ENCODE measurements at regions not wholly inside any gene's neighbourhood (a gene's known extent, or its start where the extent isn't known, plus 50 kb on each side); places are given as distances from the start of the nearest gene placed in this dataset.
"Not testable (repeated sequence)": the region's sequence is repeated elsewhere in the genome, so short reads cannot be mapped to it uniquely, and the experiment has no call there.

- DNase-seq = no peak
Measured at GRCh38 chr5:152711801-152712388, 306.8 kb upstream of the NMUR2 start.

GRCh38 chr5:152717393-152717792, 312.3 kb upstream of the NMUR2 start:
- DNase-seq = no peak

GRCh38 chr5:152723482-152723881, 318.4 kb upstream of the NMUR2 start:
- DNase-seq = no peak

GRCh38 chr5:152730176-152730575, 325.1 kb upstream of the NMUR2 start:
- DNase-seq = no peak

GRCh38 chr5:152736906-152737305, 331.8 kb upstream of the NMUR2 start:
- DNase-seq = no peak

GRCh38 chr5:152739916-152740315, 334.8 kb upstream of the NMUR2 start:
- DNase-seq = no peak

GRCh38 chr5:152741126-152741525, 336.0 kb upstream of the NMUR2 start:
- DNase-seq = not testable (repeated sequence)

- not testable (repeated sequence) for DNase-seq
Measured at GRCh38 chr5:152787709-152788217, 382.7 kb upstream of the NMUR2 start.

- DNase-seq = no peak
Measured at GRCh38 chr5:152801886-152802285, 396.8 kb upstream of the NMUR2 start.

- no peak for DNase-seq
Measured at GRCh38 chr5:152804179-152804578, 399.1 kb upstream of the NMUR2 start.

- DNase-seq = no peak
Measured at GRCh38 chr5:152811988-152812387, 406.9 kb upstream of the NMUR2 start.

- no peak for DNase-seq
Measured at GRCh38 chr5:152813526-152813925, 408.4 kb upstream of the NMUR2 start.

- no peak for DNase-seq
Measured at GRCh38 chr5:152819891-152820290, 414.8 kb upstream of the NMUR2 start.

- no peak for DNase-seq
Measured at GRCh38 chr5:152824316-152824715, 419.2 kb upstream of the NMUR2 start.

- no peak for DNase-seq
Measured at GRCh38 chr5:152838241-152838786, 433.2 kb upstream of the NMUR2 start.

- DNase-seq = no peak
Measured at GRCh38 chr5:152844713-152845112, 439.6 kb upstream of the NMUR2 start.

- no peak for DNase-seq
Measured at GRCh38 chr5:152853361-152853760, 448.3 kb upstream of the NMUR2 start.

GRCh38 chr5:152855441-152855840, 450.4 kb upstream of the NMUR2 start:
- peak; percentile 67 for DNase-seq

GRCh38 chr5:152861231-152861630, 456.2 kb upstream of the NMUR2 start:
- no peak for DNase-seq

- no peak for DNase-seq
Measured at GRCh38 chr5:152864447-152864846, 459.4 kb upstream of the NMUR2 start.

- peak; percentile 2 for DNase-seq
Measured at GRCh38 chr5:152864991-152865390, 459.9 kb upstream of the NMUR2 start.

- no peak for DNase-seq
Measured at GRCh38 chr5:152869971-152870370, 464.9 kb upstream of the NMUR2 start.

GRCh38 chr5:152882621-152883020, 477.5 kb upstream of the NMUR2 start:
- DNase-seq = no peak

- peak; percentile 54 for DNase-seq
Measured at GRCh38 chr5:152883066-152883775, 478.1 kb upstream of the NMUR2 start.

Measured in OCI-M1 (cell line).